Thoracic aorta (tissue), 2 donors: ENCODE measurements at regions not wholly inside any gene's neighbourhood (a gene's known extent, or its start where the extent isn't known, plus 50 kb on each side); places are given as distances from the start of the nearest gene placed in this dataset.

Experiments
- ATAC-seq: fragments of 150-250 bp; one replicate; pipeline ENCODE4 v1.8.0; 2017; ENCODE audit warnings: low read depth; ENCODE audit not compliant: insufficient number of reproducible peaks, low FRiP score
- DNase-seq: peaks from one replicate; pipeline ENCODE4 v3.0.0-alpha.2; 2020; ENCODE audit warnings: low spot score
- H3K27ac ChIP-seq, 2 donors: fragments of 200-600 bp; sonication (generic); 1 replicate in 1 of 2; 2 replicates in 1 of 2; pipeline ENCODE4 v1.5.1; 2016; ENCODE audit warnings: mild to moderate bottlenecking in 2 of 2, moderate library complexity in 2 of 2
- H3K27me3 ChIP-seq: fragments of 200-600 bp; sonication (generic); replicated peaks from 2 replicates; pipeline ENCODE4 v1.6.0; 2016; ENCODE audit warnings: mild to moderate bottlenecking; ENCODE audit not compliant: insufficient read depth
- H3K36me3 ChIP-seq: fragments of 200-600 bp; sonication (generic); one replicate; pipeline ENCODE4 v1.5.1; 2016
- H3K4me1 ChIP-seq, 2 donors: fragments of 200-600 bp; sonication (generic); 1 replicate in 1 of 2; 2 replicates in 1 of 2; pipeline versions ENCODE4 v1.5.1 to v1.6.0; 2016; ENCODE audit warnings: low read depth in 2 of 2, mild to moderate bottlenecking in 1 of 2; ENCODE audit not compliant: control insufficient read depth in 1 of 2
- H3K4me3 ChIP-seq: fragments of 200-600 bp; sonication (generic); 2 replicates; pipeline ENCODE4 v1.5.1; 2016; ENCODE audit warnings: mild to moderate bottlenecking
- H3K9me3 ChIP-seq: fragments of 200-600 bp; sonication (generic); 2 replicates; pipeline ENCODE4 v1.5.1; 2016
- CTCF ChIP-seq: fragments of 200-600 bp; sonication (generic); IDR thresholded peaks from one replicate; pipeline ENCODE4 v1.5.1; 2019; ENCODE audit warnings: antibody characterized with exemption

GRCh38 chr10:2212244-2212834, 475.0 kb upstream of the ADARB2 start:
- H3K4me3 ChIP-seq = no peak overlapping the region
- no peaks in the 10 kb centered on the region for H3K27me3 ChIP-seq
- H3K36me3 ChIP-seq = no peaks in the 10 kb centered on the region
- H3K4me1 ChIP-seq = no peaks in the 10 kb centered on the region
- ATAC-seq (no peak), DNase-seq (no peak)
- TF ChIP-seq CTCF = no peak
- H3K9me3 ChIP-seq = no peaks in the 10 kb centered on the region
- H3K27ac ChIP-seq = no peak overlapping the region

GRCh38 chr10:2210088-2210487, 472.8 kb upstream of the ADARB2 start:
- Histone ChIP-seq H3K36me3 (no peaks in the 10 kb centered on the region), H3K27ac (no peak overlapping the region), H3K4me1 (no peaks in the 10 kb centered on the region), H3K9me3 (no peaks in the 10 kb centered on the region), H3K4me3 (no peak overlapping the region), H3K27me3 (no peaks in the 10 kb centered on the region)
- TF ChIP-seq CTCF = no peak
- DNase-seq (no peak), ATAC-seq (no peak)

GRCh38 chr10:2208106-2208505, 470.8 kb upstream of the ADARB2 start:
- H3K27me3 ChIP-seq = no peaks in the 10 kb centered on the region
- no peak for TF ChIP-seq CTCF
- ATAC-seq = no peak

GRCh38 chr10:2207246-2207922, 470.1 kb upstream of the ADARB2 start:
- no peak overlapping the region for H3K27ac ChIP-seq
- DNase-seq (no peak), ATAC-seq (no peak)
- H3K27me3 ChIP-seq = no peaks in the 10 kb centered on the region
- TF ChIP-seq CTCF = no peak
- no peaks in the 10 kb centered on the region for H3K9me3 ChIP-seq
- H3K4me1 ChIP-seq = no peaks in the 10 kb centered on the region
- H3K4me3 ChIP-seq = no peak overlapping the region
- H3K36me3 ChIP-seq = no peaks in the 10 kb centered on the region

More at GRCh38 chr10:2208106-2208505, 470.8 kb upstream of the ADARB2 start:
- no peak for DNase-seq
- H3K9me3 ChIP-seq = no peaks in the 10 kb centered on the region
- no peak overlapping the region for H3K27ac ChIP-seq
- H3K4me3 ChIP-seq = no peak overlapping the region
- no peaks in the 10 kb centered on the region for H3K36me3 ChIP-seq
- H3K4me1 ChIP-seq = no peaks in the 10 kb centered on the region

GRCh38 chr10:2205406-2205805, 468.1 kb upstream of the ADARB2 start:
- H3K27me3 ChIP-seq = no peaks in the 10 kb centered on the region
- DNase-seq = no peak
- H3K4me3 ChIP-seq = no peak overlapping the region
- H3K9me3 ChIP-seq = no peaks in the 10 kb centered on the region
- H3K36me3 ChIP-seq = no peaks in the 10 kb centered on the region
- no peak for TF ChIP-seq CTCF
- H3K4me1 ChIP-seq = no peaks in the 10 kb centered on the region
- no peak overlapping the region for H3K27ac ChIP-seq
- no peak for ATAC-seq
